ENCODE measurements at regions not wholly inside any gene's neighbourhood (a gene's known extent, or its start where the extent isn't known, plus 50 kb on each side); places are given as distances from the start of the nearest gene placed in this dataset.

GRCh38 chr7:28290496-28290895 lies 109.9 kb upstream of the JAZF1 start:
- DNase-seq (ENCODE audit: low read depth, low spot score) = no peak
- no peak overlapping the region for H3K4me3 ChIP-seq (ENCODE audit: low read length)

DNA sequence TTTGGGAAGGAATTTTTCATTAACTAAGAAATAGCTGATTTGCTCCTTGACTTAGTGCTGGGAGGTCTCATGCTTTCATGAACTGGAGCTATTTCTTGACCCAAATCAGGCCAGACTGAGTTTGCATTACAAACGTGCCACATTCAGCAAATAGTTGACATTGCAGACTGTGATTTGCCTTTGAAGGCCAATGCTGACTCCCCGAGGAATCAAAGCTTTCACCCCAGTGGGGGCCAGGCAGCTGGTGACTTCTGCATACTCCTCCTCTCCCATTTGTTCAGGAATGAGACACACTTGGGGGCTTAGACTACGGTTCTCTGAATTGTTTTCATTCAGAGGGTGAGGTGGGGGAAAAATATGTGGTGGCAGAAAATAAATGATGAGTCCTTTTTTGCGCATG lies 111.0 kb upstream of the JAZF1 start:
- DNase-seq (ENCODE audit: low read depth, low spot score) = no peak
- H3K4me3 ChIP-seq (ENCODE audit: low read length) = no peak overlapping the region

- no peak for DNase-seq (ENCODE audit: low read depth, low spot score)
- H3K4me3 ChIP-seq (ENCODE audit: low read length) = no peak overlapping the region
These were observed 112.4 kb upstream of the JAZF1 start for GRCh38 chr7:28292834-28293526.

GRCh38 chr7:28293527-28293835 lies 112.9 kb upstream of the JAZF1 start:
- DNase-seq (ENCODE audit: low read depth, low spot score) = no peak
- no peak overlapping the region for H3K4me3 ChIP-seq (ENCODE audit: low read length)

DNA sequence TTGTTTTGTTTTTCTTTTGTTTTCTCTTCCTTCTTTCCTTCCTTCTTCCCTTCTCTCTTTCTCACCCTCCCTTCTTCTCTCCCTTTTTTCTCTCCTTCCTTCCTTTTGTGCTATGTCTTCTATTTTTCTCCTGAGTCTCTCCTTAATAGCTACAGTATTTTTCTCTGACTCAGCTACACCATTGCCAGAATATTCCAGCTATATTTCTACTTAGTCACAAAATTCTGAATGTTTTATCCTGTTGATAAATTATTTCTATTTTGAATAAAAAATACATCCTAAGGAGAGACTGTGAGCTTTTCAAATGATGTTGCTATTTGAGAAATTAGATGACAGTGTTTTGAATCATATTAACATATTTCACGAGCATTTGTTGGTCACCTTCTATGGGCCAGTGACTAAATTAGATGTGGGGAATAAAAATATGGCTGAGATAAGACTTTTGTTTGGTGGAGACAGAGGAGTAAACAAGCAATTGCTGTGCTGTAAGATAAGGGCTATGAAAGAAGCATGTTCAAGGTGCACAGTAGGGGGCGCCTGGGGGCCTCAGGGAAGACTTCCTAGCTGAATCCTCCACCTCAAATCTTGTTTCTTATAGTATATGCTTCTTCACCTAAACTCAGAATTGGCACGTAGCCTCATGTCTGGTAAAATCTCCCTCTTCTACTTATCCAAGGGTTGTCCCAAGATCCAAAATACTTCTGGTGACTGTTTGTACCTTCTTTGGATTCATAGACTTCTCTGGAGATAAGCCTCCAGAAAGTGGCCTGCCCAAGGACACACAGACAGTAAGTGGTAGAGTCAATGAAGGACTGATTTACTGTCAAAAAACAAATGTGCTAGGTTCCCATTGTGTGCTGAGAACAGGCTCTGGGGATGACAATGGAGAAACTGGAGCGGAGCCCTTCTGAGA lies 115.5 kb upstream of the CREB5 start:
- no peak overlapping the region for H3K4me3 ChIP-seq (ENCODE audit: low read length)
- DNase-seq (ENCODE audit: low read depth, low spot score) = peak; percentile 45

GRCh38 chr7:28297801-28298459 lies 114.4 kb upstream of the CREB5 start:
- no peak for DNase-seq (ENCODE audit: low read depth, low spot score)
- H3K4me3 ChIP-seq (ENCODE audit: low read length) = no peak overlapping the region

GRCh38 chr7:28298870-28299518 lies 113.3 kb upstream of the CREB5 start:
- DNase-seq (ENCODE audit: low read depth, low spot score) = no peak
- H3K4me3 ChIP-seq (ENCODE audit: low read length) = no peak overlapping the region

DNA sequence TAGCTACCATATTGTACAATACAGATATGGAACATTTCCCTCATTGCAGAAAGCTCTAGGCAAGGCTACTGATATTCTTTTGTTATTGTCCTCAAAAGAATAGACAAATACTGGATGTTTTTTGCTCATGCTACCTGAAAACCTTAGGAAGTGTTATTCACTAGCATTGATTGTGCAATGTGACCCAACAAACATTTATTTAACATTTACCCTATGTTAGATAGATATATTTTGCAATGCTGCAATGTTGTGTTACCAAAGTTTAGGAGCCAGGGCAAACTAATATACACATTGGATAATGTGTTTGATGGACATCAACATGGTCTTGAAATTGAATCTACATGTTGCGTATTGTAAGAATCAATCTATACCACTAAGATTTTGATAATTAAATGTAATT lies 112.8 kb upstream of the CREB5 start:
- no peak for DNase-seq (ENCODE audit: low read depth, low spot score)
- H3K4me3 ChIP-seq (ENCODE audit: low read length) = no peak overlapping the region

GRCh38 chr7:28300488-28300887 lies 111.8 kb upstream of the CREB5 start:
- DNase-seq (ENCODE audit: low read depth, low spot score) = no peak

GRCh38 chr7:28301148-28301641 lies 111.1 kb upstream of the CREB5 start:
- H3K4me3 ChIP-seq (ENCODE audit: low read length) = no peak overlapping the region
- no peak for DNase-seq (ENCODE audit: low read depth, low spot score)

More at GRCh38 chr7:28300488-28300887, 111.8 kb upstream of the CREB5 start:
- H3K4me3 ChIP-seq (ENCODE audit: low read length) = no peak overlapping the region

DNA sequence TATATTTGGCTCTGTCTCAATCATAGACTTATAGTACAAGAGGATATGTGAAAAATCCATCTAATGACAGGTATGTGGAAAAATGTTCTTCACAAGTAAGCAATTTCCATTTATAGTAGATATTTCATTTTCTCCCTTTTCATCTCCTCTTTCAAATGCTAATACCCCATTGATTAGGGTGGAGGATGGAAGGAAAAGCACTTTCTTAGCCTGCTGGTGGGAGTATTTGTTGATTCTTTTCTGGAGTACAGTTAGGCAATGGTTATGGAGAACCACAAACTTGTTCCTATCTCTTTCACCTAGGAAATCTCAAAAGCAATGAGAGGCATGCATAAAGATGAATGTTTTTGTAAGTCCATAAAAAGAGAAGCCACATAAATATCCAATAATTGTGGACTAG lies 108.0 kb upstream of the CREB5 start:
- DNase-seq (ENCODE audit: low read depth, low spot score) = no peak

GRCh38 chr7:28309704-28310459 lies 102.4 kb upstream of the CREB5 start:
- no peak for DNase-seq (ENCODE audit: low read depth, low spot score)
- H3K4me3 ChIP-seq (ENCODE audit: low read length) = no peak overlapping the region

More for the DNA sequence above, 108.0 kb upstream of the CREB5 start:
- no peak overlapping the region for H3K4me3 ChIP-seq (ENCODE audit: low read length)

GRCh38 chr7:28310460-28310848 lies 101.9 kb upstream of the CREB5 start:
- no peak for DNase-seq (ENCODE audit: low read depth, low spot score)
- H3K4me3 ChIP-seq (ENCODE audit: low read length) = no peak overlapping the region

DNA sequence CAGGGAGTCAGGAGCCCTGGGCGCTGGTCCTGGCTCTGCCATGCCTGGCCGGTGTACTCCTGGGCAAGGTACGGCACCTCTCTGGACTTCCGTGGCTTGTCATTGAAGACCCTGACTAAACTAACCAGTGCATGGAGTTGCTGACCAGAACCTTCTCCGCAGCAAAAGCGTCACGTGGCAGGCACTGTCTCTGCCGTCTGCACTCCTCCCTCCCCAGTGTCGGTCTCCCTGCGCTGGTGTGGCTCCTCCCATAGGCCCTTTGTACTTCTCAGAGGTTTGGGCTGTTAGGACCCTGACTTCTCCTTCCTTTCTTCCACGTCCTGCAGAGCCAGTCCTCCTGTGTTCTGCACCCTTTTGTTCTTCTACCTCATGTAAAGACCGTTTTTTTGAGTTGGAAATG lies 100.6 kb upstream of the CREB5 start:
- no peak for DNase-seq (ENCODE audit: low read depth, low spot score)
- no peak overlapping the region for H3K4me3 ChIP-seq (ENCODE audit: low read length)

DNA sequence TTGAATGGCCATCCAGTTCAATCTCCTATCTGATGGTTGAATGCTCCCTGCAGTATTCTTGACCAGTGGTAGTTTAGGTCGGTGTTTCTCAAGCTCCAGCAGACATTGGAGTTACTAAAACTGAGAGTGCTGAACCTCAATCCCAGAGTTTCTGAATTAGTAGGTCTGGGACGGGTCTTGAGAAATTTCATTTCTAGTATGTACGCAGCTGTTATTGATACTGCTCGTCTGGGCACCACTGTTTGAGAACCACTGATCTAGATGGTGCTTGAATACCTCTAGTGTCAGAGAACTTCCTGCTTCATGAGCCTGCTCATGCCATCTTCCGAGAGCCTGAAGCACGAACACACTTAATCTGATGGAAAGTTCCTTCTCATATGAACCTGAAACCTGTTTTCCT lies 99.4 kb upstream of the CREB5 start:
- H3K4me3 ChIP-seq (ENCODE audit: low read length) = no peak overlapping the region
- no peak for DNase-seq (ENCODE audit: low read depth, low spot score)

GRCh38 chr7:28314841-28315240 lies 97.5 kb upstream of the CREB5 start:
- DNase-seq (ENCODE audit: low read depth, low spot score) = no peak
- no peak overlapping the region for H3K4me3 ChIP-seq (ENCODE audit: low read length)

GRCh38 chr7:28315565-28316410 lies 96.5 kb upstream of the CREB5 start:
- DNase-seq (ENCODE audit: low read depth, low spot score) = no peak
- H3K4me3 ChIP-seq (ENCODE audit: low read length) = no peak overlapping the region

- DNase-seq (ENCODE audit: low read depth, low spot score) = no peak
- no peak overlapping the region for H3K4me3 ChIP-seq (ENCODE audit: low read length)
These were observed 95.8 kb upstream of the CREB5 start for GRCh38 chr7:28316489-28316888.
